ENCODE measurements at regions not wholly inside any gene's neighbourhood (a gene's known extent, or its start where the extent isn't known, plus 50 kb on each side); places are given as distances from the start of the nearest gene placed in this dataset.

DNA sequence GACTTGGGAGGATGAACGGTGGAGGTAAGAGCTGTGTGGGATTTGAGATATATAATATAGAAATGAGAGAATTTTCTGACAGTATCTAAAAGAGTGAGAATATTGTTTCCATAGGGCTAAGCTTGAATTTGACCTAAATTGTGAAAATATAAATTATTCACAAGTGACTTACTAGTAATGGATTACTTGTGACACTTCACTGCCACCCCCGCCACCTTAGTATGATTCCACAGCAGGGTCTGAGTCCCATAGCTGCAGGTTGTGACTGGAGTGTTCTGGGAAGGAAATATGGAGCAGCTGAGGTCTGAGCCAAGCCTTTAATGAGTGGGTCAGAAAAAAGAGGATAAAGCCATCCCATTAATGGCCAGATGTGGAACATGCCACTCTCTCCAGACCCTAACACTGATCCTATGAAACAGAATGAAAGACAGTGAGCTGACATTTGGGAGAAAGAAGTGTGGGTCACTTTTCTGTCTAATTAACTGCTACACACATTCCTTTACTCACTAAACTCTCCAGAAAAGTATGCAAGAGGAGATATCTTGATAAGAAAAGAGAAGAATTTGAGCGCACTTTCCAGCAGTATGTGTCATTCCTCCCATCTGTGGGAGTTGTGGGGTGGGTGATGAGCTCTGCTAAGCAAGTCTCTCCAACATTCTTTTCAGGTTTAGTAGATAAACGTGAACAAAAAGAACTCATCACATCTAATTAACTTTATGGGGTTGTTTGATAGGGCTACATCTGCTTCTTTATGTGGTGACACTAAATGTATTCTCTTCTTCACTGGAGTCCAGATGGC is 1193.4 kb downstream of the SORCS3 start:
- Histone ChIP-seq H3K4me1 (no peaks in the 10 kb centered on the region), H3K9me3 (no peaks in the 10 kb centered on the region), H3K27ac (no peak overlapping the region), H3K36me3 (no peaks in the 10 kb centered on the region), H3K4me3 (no peak overlapping the region), H3K27me3 (no peaks in the 10 kb centered on the region)
- no peak for DNase-seq (ENCODE audit: low spot score)
- TF ChIP-seq, protein P1, sequence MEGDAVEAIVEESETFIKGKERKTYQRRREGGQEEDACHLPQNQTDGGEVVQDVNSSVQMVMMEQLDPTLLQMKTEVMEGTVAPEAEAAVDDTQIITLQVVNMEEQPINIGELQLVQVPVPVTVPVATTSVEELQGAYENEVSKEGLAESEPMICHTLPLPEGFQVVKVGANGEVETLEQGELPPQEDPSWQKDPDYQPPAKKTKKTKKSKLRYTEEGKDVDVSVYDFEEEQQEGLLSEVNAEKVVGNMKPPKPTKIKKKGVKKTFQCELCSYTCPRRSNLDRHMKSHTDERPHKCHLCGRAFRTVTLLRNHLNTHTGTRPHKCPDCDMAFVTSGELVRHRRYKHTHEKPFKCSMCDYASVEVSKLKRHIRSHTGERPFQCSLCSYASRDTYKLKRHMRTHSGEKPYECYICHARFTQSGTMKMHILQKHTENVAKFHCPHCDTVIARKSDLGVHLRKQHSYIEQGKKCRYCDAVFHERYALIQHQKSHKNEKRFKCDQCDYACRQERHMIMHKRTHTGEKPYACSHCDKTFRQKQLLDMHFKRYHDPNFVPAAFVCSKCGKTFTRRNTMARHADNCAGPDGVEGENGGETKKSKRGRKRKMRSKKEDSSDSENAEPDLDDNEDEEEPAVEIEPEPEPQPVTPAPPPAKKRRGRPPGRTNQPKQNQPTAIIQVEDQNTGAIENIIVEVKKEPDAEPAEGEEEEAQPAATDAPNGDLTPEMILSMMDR (IDR thresholded peaks at IDR 0.05) = no peak

GRCh38 chr10:105827133-105827532 is 1186.0 kb downstream of the SORCS3 start:
- Histone ChIP-seq H3K27me3 (no peaks in the 10 kb centered on the region), H3K4me1 (no peaks in the 10 kb centered on the region), H3K36me3 (no peaks in the 10 kb centered on the region), H3K27ac (no peak overlapping the region), H3K4me3 (no peak overlapping the region), H3K9me3 (no peaks in the 10 kb centered on the region)
- DNase-seq (ENCODE audit: low spot score) = no peak
- TF ChIP-seq, protein P1 (IDR thresholded peaks at IDR 0.05) = no peak

GRCh38 chr10:105807935-105808587 is 1167.0 kb downstream of the SORCS3 start:
- DNase-seq (ENCODE audit: low spot score) = no peak
- Histone ChIP-seq H3K27ac (no peak overlapping the region), H3K4me3 (no peak overlapping the region), H3K4me1 (no peaks in the 10 kb centered on the region), H3K27me3 (no peaks in the 10 kb centered on the region), H3K36me3 (no peaks in the 10 kb centered on the region), H3K9me3 (no peaks in the 10 kb centered on the region)
- TF ChIP-seq, protein P1 (IDR thresholded peaks at IDR 0.05) = no peak

GRCh38 chr10:105803206-105803605 is 1162.1 kb downstream of the SORCS3 start:
- H3K27me3 ChIP-seq = no peaks in the 10 kb centered on the region
- TF ChIP-seq, protein P1 (IDR thresholded peaks at IDR 0.05) = no peak
- no peaks in the 10 kb centered on the region for H3K4me1 ChIP-seq
- no peak overlapping the region for H3K27ac ChIP-seq
- no peak for DNase-seq (ENCODE audit: low spot score)
- H3K36me3 ChIP-seq = no peaks in the 10 kb centered on the region
- H3K9me3 ChIP-seq = no peaks in the 10 kb centered on the region
- H3K4me3 ChIP-seq = no peak overlapping the region

- Histone ChIP-seq H3K4me1 (no peaks in the 10 kb centered on the region), H3K9me3 (no peaks in the 10 kb centered on the region), H3K27ac (no peak overlapping the region), H3K27me3 (no peaks in the 10 kb centered on the region), H3K36me3 (no peaks in the 10 kb centered on the region), H3K4me3 (no peak overlapping the region)
- TF ChIP-seq, protein P1 (IDR thresholded peaks at IDR 0.05) = no peak
- no peak for DNase-seq (ENCODE audit: low spot score)
Observed at GRCh38 chr10:105800641-105801040, 1159.6 kb downstream of the SORCS3 start.

All from right atrium auricular region (tissue), 2 donors.